C4-2B (cell line): ENCODE measurements at regions not wholly inside any gene's neighbourhood (a gene's known extent, or its start where the extent isn't known, plus 50 kb on each side); places are given as distances from the start of the nearest gene placed in this dataset.

Experiments
- H3K27ac ChIP-seq: fragments of 450-650 bp; 2 replicates; pipeline ENCODE4 v1.5.1; 2017
- CTCF ChIP-seq: fragments of 450-650 bp; conservative IDR thresholded peaks from 2 replicates; pipeline ENCODE4 v1.5.1; 2017; ENCODE audit warnings: mild to moderate bottlenecking
- ZFX ChIP-seq: fragments of 450-650 bp; IDR thresholded peaks from 2 replicates; pipeline ENCODE4 v1.6.1; 2017

GRCh38 chr3:459311-459670 lies 262.7 kb downstream of the CHL1 start:
- TF ChIP-seq ZFX (no peak), CTCF (no peak)
- H3K27ac ChIP-seq = no peak overlapping the region

GRCh38 chr3:461006-461405 lies 264.4 kb downstream of the CHL1 start:
- TF ChIP-seq ZFX = no peak
- TF ChIP-seq CTCF = no peak
- H3K27ac ChIP-seq = no peak overlapping the region

GRCh38 chr3:462851-463250 lies 266.3 kb downstream of the CHL1 start:
- no peak overlapping the region for H3K27ac ChIP-seq
- TF ChIP-seq ZFX = no peak
- TF ChIP-seq CTCF = no peak

- TF ChIP-seq ZFX (no peak), CTCF (no peak)
- no peak overlapping the region for H3K27ac ChIP-seq
Measured at GRCh38 chr3:463252-464192, 267.0 kb downstream of the CHL1 start.

- no peak for TF ChIP-seq ZFX
- no peak for TF ChIP-seq CTCF
- no peak overlapping the region for H3K27ac ChIP-seq
Measured at GRCh38 chr3:464255-464654, 267.7 kb downstream of the CHL1 start.

GRCh38 chr3:468172-468571 lies 271.6 kb downstream of the CHL1 start:
- peak; percentile 61 for TF ChIP-seq CTCF
- no peak for TF ChIP-seq ZFX
- H3K27ac ChIP-seq = no peak overlapping the region

- no peak for TF ChIP-seq CTCF
- TF ChIP-seq ZFX = no peak
- no peak overlapping the region for H3K27ac ChIP-seq
Measured at GRCh38 chr3:473033-473800, 276.7 kb downstream of the CHL1 start.
